Left colon (tissue), 2 donors: ENCODE measurements at regions not wholly inside any gene's neighbourhood (a gene's known extent, or its start where the extent isn't known, plus 50 kb on each side); places are given as distances from the start of the nearest gene placed in this dataset.
"Not testable (repeated sequence)": the region's sequence is repeated elsewhere in the genome, so short reads cannot be mapped to it uniquely, and the experiment has no call there.

Experiments used
- ATAC-seq: fragments of 200-7000 bp; cut with Tn5 transposase; one replicate; pipeline ENCODE4 v1.9.1; 2020; ENCODE audit warnings: mild to moderate bottlenecking, moderate library complexity
- DNase-seq, 2 donors: peaks; one replicate each; pipeline ENCODE4 v3.0.0-alpha.2; 2020
- intact Hi-C, 2 donors: fragments of 100-400 bp; cut with DNase I in 1 of 2; cut with micrococcal nuclease in 1 of 2; formaldehyde crosslinking; loops; one replicate each; pipeline versions ENCODE4 v1.11.2 to v1.14.0; 2022; cut with DNase I, micrococcal nuclease
- donor health status: DM: no; HTN: no; CAD: no.
- donor health status: DM: yes; HTN: yes; CAD: no.

DNA sequence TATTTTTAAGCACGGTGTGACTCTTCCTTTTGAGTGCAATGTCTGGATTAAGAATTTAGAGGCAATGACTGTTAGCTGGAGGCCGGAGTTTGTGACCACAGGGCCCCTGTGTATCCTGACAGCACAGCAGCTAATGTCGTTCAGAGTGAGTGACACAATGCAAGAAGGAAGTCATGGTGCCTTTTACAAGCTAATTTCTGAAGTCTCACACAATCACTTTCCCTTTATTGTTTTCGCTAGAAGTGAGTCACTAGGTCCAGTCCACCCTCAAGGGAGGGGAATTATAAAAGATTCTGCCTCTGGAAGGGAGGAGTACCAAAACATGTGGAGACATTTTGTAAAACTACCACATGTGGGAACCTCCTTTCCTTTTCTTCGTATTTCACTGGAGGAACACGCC is 185.5 kb upstream of the FGF10 start:
- ATAC-seq = no peak
- intact Hi-C loops = no loop called here

DNA sequence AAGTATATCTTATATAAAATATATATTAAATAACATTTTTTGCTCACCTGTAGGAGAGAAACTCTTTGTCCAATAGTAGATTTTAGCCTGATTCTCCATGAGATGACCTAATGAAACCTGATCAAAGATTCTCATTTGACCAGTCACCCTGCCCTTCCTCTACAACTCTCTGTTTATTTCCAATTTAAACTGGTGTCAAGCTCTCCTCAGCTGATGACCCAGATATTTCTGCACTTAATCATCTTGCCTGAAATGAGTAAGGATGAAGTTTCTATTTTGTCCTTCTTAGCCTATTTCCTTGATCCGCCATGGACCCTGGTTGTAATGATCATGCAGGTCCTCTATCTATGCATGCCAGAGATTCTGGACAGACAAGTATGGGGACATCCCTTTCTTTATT is 179.3 kb upstream of the FGF10 start:
- intact Hi-C loops = no loop called here
- DNase-seq = no peak
- no peak for ATAC-seq

More for the DNA sequence above, 185.5 kb upstream of the FGF10 start:
- DNase-seq = no peak

DNA sequence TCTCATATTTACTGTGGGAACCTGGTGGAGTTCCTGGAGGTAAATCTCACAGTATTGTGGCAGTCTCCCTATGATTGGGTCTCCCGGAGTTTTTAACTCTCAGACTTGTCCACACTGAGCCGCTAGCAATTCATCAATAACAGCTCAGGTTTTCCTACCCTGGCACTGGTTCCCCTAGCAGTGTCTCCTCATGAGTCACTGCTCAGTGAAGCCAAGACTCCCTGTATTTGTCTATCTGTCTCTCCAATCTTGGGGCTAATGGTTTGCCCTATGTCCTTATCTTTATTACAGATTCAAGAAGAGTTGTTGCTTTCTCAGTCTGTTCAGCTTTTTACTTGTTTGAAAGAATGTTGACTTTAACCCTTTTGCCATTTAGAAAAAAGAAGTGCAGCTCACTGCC is 176.7 kb upstream of the FGF10 start:
- ATAC-seq = no peak
- DNase-seq = no peak

DNA sequence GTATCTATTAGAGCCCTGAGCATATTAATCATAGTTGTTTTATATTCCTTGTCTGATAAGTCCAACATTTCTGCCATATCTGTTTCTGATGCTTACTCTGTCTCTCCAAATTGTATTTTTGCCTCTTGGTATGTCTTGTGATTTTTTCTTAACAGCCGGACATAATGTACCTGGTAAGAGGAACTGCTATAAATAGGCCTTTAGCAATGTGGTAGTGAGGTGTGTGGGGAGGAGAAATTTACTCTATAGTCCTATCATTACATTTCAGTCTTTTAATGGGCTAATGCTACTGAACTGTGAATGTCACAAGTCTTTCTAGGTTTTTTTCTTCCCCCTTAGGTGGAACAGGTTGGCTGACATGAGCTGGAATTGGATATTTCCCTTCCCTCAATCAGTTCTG is 176.1 kb upstream of the FGF10 start:
- DNase-seq (no peak), ATAC-seq (no peak)
- intact Hi-C loops = no loop called here

More for the DNA sequence above, 176.7 kb upstream of the FGF10 start:
- intact Hi-C loops = no loop called here

DNA sequence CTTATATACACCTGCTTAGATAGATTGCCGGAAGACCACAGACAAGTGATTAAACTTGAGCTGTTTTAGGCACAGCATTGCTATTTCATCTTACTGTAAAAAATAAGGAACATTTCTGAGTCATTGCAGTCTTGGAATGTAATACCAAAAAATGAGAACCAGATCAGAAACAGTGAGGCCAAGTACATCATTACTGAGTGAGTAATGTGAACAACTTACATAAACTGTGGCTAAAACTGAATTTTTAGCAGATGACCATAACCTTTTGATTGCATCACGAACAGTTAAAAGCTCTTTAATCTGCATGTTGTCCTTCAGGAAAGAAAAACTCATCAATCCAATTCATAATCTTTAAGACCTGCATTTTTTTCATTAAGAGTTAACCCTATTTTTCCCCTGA is 157.1 kb upstream of the FGF10 start:
- ATAC-seq (no peak), DNase-seq (no peak)
- intact Hi-C loops = no loop called here

DNA sequence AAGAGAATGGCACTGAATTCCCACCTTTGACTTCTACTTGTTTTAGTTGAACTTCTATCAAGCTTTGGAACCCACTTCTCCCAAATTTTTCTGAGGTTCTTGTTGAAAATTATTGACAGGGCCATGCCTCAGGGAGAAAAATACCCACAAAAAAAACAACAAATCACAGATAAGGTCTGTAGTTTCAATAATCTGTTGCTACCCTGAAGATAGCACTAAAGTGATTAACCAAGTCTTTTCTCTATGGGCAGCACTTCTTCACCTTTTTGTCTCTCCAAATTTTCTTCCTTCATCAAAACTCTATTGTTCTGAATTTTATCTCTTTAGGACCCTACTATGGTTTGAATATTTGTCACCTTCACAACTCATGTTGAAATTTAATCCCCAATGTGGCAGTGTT is 154.3 kb upstream of the FGF10 start:
- intact Hi-C loops = no loop called here
- DNase-seq (no peak), ATAC-seq (no peak)

DNA sequence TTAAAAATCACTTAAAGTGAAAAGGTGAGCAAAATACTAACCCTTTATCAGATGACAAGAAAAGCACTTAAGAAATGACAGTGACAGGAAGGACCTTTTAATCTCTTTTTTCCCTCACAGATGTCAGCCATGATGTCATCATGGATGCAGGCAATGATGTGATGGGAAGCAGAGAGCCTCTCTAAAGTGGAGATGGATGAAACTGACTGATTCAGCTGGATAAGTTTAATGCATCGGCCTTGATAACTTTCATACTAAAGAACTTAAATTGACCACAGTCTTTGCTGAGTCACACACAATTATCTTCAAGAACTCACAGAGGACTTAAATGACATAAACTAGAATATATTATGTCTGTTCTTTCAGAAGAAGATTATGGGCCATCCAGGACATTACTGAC is 153.2 kb upstream of the FGF10 start:
- intact Hi-C loops = no loop called here
- DNase-seq = no peak
- ATAC-seq = no peak

DNA sequence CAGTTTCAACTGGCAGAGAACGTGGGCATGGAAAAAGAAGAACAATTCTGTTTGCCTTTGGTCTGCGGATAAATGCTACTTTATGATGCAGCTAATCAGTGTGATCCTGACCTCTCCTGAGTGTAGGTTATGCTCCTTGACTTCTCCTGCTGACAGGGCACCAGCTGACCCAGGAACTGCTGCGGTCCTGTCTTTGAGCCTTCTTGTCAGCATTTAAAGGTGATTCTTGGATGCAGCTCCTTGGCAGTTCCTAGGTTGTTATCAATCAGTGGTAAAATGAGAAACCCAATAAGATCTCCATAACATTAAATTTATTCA is 150.3 kb upstream of the FGF10 start:
- ATAC-seq (no peak), DNase-seq (no peak)
- intact Hi-C loops = no loop called here

DNA sequence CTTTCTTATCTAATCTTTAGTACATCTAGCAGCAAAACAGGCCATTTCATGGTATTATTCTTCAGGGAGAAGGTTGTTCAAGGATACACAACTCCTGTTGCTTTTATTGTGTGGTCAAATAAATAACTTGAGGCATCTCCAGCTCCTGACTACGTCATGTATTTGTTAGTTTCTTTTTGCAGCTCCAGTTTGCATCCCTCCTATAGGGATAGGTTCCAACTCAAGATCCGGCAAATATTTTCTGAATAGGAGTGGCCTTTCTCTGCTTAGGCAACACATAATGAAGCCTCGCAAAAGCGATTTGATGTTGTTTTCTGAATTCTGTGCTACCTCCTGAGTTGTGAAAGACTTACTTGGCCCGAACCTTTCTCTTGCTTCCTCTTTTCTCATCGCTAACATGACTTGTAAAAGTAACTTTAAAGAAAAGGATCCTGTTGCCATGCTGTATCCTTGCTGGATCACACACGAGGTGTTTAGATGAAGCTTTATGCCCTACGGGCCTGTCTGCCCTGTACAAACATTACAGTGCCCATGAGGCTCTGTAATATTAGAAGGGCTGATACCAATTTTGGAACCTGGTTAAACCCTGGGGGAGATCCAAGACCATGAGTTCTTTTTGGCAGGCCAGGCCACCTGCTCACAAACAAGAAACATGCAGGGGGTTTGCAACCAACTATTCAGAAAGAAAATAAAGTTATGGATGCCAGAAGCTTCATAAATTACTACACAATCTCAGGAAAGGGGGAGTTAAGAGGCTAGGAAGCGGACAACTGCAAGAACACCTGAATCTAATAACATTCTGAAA is 149.8 kb upstream of the FGF10 start:
- intact Hi-C loops = no loop called here
- DNase-seq = no peak
- no peak for ATAC-seq

DNA sequence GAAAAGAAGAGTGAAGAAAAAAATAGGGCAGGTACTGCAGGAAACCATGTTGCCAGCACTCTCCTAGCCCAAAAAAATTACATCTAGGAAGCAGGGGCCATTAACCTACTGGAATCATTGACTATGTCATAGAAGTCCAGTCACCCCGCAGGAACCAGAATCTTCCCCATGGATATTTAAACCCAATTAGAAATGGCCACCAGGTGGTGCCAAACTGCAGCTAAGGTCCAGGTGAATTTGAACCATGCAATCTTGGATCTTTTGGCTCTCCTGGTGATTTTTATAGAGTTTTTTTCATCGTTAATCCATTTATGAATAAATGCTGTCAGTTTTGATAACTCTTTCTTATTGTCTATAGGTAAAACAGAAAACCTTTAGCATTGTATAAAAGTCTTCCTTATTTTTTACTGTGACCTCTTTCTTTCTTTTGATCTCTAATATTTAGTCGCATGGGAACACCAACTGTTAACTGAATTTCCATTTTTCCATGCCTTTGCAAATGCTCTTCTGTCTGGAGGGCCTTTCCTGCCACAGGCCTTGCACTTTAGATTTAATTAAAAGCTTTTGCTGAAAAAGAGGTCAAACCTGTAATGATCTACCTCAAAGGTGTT is 147.5 kb upstream of the FGF10 start:
- no peak for ATAC-seq
- intact Hi-C loops = no loop called here
- DNase-seq = peak in 1 of 2 donors; percentile 4

DNA sequence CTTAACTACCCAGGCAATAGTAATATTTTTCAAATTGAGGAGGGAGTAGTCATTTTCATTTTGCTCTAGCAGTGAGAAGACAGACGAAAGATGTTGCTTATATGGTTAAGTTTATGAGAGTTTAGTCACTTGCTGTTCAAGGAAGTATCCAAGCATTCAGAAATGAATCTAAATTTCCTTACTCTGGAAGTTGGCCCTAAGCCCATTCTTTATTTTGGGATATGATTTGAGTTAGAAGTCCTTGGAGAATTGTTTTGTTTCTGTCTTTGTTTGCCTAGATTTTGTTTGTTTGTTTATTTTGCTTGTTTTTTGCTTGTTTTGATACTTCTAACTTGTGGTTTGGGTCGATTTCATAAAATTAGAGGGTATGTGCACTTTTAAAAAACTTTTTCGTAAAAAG is 146.4 kb upstream of the FGF10 start:
- no peak for ATAC-seq
- intact Hi-C loops = no loop called here
- DNase-seq = no peak

DNA sequence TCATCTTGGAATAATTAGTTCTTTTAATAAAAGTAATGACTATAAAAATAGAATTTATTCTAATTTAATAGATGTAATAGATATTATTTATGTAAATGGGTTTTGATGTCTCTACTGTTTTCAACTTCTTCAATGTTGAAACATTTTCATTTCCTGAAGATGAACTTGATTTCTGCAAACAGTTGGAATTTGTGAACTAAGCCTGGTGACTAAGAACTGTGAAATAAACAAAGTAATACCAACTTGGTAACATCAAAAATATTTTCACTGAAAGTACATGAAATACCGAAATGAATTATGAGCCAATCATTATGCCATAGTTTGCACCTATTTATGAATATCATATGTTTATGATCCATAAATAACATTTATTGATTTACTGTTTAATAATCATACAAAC is 143.8 kb upstream of the FGF10 start:
- no peak for ATAC-seq
- intact Hi-C loops = no loop called here
- no peak for DNase-seq

DNA sequence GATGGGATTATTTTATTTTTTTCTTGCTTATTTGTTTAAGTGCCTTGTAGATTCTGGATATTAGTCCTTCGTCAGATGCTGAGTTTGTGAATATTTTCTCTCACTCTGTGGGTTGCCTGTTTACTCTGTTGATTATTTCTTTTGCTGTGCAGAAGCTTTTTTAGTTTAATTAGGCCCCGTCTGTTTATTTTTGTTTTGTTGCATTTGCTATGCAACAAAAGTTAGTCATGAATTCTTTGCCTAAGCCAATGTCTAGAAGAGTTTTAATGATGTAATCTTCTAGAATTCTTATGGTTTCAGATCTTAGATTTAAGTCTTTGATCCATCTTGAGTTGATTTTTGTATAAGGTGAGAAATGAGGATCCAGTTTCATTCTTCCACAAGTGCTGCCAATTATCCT is 142.5 kb upstream of the FGF10 start:
- ATAC-seq, DNase-seq, intact Hi-C loops: not testable (repeated sequence)

DNA sequence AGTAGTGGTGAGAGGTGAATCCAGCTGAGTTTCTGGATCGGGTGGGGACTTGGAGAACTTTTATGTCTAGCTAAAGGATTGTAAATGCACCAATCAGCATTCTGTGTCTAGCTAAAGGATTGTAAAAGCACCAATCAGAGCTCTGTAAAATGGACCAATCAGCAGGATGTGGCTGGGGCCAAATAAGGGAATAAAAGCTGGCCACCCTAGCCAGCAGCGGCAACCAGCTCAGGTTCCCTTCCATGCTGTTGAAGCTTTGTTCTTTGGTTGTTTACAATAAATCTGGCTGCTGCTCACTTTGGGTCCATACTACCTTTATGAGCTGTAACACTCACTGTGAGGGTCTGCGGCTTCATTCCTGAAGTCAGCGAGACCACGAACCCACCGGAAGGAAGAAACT is 141.6 kb upstream of the FGF10 start:
- intact Hi-C loops, ATAC-seq, DNase-seq: not testable (repeated sequence)

DNA sequence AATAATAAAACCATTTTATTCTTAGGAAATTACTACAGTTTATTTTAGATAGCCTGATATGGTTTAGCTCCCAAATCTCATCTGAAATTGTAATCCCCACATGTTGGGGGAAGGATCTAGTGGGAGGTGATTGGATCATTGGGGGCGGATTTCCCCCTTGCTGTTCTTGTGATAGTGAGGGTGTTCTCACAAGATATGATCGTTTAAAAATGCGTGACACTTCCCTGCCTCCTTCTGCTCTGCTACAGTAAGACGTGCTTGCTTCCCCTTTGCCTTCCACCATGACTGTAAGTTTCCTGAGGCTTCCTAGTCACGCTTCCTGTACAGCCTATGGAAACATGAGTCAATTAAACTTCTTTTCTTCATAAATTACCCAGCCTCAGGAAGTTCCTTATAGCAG is 122.4 kb upstream of the FGF10 start:
- no peak for DNase-seq
- intact Hi-C loops = no loop called here
- ATAC-seq = no peak

DNA sequence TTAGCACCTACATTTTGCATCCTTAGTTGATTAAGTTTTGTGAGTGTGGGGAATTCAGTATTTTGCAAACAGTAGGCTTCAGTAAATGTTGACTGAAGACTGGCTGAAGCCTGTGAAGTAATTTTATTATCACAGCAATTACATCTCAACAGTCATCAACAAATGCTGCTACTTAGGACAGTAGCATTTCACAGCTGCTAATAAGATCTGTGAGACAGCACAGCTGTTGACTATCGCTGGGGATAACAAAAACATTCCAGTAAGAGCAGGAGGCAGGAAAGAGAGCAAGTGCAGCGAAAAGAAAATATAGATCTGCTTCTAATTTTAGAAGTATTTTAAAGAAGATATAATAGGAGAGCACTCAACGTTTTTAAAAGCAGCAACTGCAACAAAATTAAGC is 117.3 kb upstream of the FGF10 start:
- ATAC-seq (no peak), DNase-seq (no peak)
- intact Hi-C loops = no loop called here

DNA sequence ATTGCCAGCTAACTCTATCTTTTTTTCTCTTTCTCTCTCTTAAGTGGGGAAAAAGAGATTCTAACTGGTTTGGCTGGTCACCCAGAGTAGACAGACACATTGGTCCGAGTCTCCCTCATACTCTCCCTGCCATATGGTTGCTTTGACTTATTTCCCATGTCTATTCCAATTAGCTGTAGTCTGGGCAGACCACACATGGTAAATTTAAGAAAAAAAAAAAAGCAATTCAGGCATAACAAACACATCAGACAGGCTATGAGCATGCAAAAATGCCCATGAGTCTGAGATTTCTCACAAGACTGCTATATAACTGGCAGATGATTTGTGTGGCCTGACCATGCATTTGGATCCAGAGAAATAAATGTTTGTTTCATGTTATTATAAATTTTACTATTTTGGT is 110.2 kb upstream of the FGF10 start:
- intact Hi-C loops = no loop called here
- ATAC-seq = no peak
- no peak for DNase-seq

DNA sequence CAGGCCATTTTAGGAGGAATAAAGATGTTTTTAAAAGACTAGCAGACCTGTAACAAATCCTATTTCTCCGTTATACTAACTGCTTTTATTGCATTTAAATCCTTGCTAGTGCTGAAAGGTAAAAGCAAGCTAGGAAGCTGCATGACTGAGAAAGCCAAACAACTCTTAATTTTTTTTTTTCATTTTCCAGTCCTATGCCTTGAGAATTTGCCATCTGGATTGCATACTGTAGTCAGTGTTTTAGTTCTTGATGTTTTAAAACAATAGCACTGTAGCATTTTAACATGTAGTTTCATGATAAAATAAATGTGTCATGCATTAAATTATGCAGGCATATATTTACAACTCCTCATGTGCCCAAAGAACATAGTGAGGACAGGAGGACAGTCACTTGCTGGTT is 108.4 kb upstream of the FGF10 start:
- intact Hi-C loops = no loop called here
- ATAC-seq = no peak
- no peak for DNase-seq

DNA sequence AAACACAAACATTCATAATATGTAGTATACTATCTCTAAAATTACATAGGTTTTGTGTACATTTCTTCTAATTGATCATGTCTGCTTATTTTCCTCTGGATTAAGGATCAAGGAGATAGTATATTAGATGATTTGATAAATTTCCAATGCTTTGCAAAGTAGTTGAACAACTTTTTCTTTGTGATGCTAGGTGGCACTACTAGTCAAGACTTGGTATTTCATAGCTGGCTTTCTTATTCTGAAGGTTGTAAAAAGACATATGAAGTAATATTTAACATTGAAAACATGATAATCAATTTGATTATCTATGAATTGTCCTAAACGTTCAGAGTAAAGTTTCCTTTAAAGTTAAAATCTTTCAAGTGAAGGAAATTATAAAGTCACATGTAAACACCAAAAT is 106.1 kb upstream of the FGF10 start:
- ATAC-seq (no peak), DNase-seq (no peak)
- intact Hi-C loops = no loop called here

DNA sequence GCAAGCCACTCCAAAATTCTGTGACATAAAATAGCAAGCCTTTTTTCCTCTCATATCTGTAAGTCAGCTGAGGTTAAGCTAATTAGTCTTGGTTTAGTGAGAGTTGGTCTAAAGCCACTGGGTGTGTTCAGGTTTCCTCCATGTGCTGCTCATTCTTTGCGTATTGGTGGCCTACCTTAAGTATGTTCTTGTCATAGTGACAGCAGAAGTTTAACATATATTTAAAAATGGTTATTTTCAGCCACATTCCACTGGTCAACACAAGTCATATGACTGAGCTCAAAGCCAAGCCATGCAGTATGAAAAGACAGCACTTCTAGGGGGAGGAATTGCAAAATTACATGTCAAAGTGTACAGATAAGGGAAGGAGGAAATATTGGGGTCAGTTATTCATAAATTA is 100.5 kb upstream of the FGF10 start:
- DNase-seq (no peak), ATAC-seq (no peak)

DNA sequence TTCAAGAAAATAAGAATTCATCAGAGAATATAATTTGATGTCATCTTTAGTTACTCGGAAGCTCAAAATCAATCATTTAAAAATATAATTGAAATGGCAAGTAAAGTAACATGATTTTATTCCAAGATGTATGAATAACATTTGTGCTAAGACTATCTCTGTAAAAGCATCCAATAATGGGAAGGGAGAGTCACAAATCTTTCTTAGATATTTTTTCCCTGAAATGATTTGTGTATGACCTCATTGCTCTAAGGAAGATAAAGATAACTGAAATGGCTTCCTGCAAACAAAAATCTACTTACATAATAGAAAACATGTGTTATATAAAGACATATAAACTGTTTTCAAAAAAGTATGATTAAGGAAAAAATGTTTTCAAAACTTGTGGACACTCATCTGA is 97.4 kb upstream of the FGF10 start:
- intact Hi-C loops = no loop called here
- ATAC-seq = no peak

More for the DNA sequence above, 100.5 kb upstream of the FGF10 start:
- intact Hi-C loops = no loop called here

More for the DNA sequence above, 97.4 kb upstream of the FGF10 start:
- no peak for DNase-seq
